HepG2 (cell line): ENCODE measurements at regions not wholly inside any gene's neighbourhood (a gene's known extent, or its start where the extent isn't known, plus 50 kb on each side); places are given as distances from the start of the nearest gene placed in this dataset.

Experiments used
- ATAC-seq: fragments of 200-7000 bp; cut with Tn5 transposase; 3 replicates; pipeline ENCODE4 v1.9.1; 2020; ENCODE audit warnings: mild to moderate bottlenecking, moderate library complexity
- BruUV-seq: library from RNA; stranded (reverse); fragments of 400-500 nt; replicated peaks from 2 replicates; lab custom pipeline; 2021; lab: Mats Ljungman, UMichigan
- CTCF ChIA-PET: fragments of 300-600 bp; formaldehyde crosslinking; extraction: SDS; loops from one replicate; lab custom pipeline; 2021; ENCODE audit warnings: low total read pairs, inconsistent platforms, low intra/inter-chr PET ratio; lab: Yijun Ruan, JAX
- POLR2A ChIA-PET: fragments of 350-600 bp; sonication (Branson Sonifier 250); formaldehyde crosslinking; loops from one replicate; lab custom pipeline; 2020; ENCODE audit warnings: antibody characterized with exemption, inconsistent platforms; lab: Yijun Ruan, JAX
- DNase-seq: peaks from one replicate; pipeline ENCODE4 v3.0.0-alpha.2; 2015; ENCODE audit warnings: low spot score
- FAIRE-seq: peaks from 3 replicates; lab custom pipeline; 2011; peaks lifted over from hg19 to GRCh38; lab: Jason Lieb, UNC
- H2AFZ ChIP-seq: one replicate; pipeline ENCODE4 v1.6.1; 2011; ENCODE audit warnings: low read length, inconsistent platforms
- H3K27ac ChIP-seq: fragments of 300-600 bp; 3 replicates; pipeline ENCODE4 v1.8.0; 2011; ENCODE audit warnings: mixed run types, mild to moderate bottlenecking, mixed read lengths, low read length, inconsistent platforms; ENCODE audit not compliant: insufficient read depth; ENCODE audit errors: extremely low read length
- H3K27me3 ChIP-seq, 2 experiments: fragments of 200-600 bp in 1 of 2; 2 replicates in 1 of 2; 3 replicates in 1 of 2; pipeline versions ENCODE4 v1.6.0 to v1.8.0; 2011; ENCODE audit warnings: low read length in 2 of 2, mild to moderate bottlenecking in 2 of 2, moderate library complexity in 2 of 2, inconsistent platforms in 1 of 2; ENCODE audit not compliant: insufficient read depth in 2 of 2, control insufficient read depth in 1 of 2
- H3K36me3 ChIP-seq, 2 experiments: fragments of 200-600 bp in 1 of 2; replicated peaks in 1 of 2; 2 replicates in 1 of 2; 3 replicates in 1 of 2; pipeline versions ENCODE4 v1.5.1 to v1.8.0; 2011; ENCODE audit warnings: low read length in 2 of 2, inconsistent platforms in 1 of 2; ENCODE audit not compliant: insufficient read depth in 2 of 2, control insufficient read depth in 1 of 2
- H3K4me1 ChIP-seq: 2 replicates; pipeline ENCODE4 v1.5.1; 2012; ENCODE audit warnings: low read length, inconsistent platforms; ENCODE audit not compliant: insufficient read depth
- H3K4me2 ChIP-seq: 2 replicates; pipeline ENCODE4 v1.6.0; 2011; ENCODE audit warnings: low read depth, low read length, inconsistent platforms
- H3K4me3 ChIP-seq, 3 experiments: fragments of 200-600 bp in 1 of 3; sonication (generic), shearing (Covaris generic) in 1 of 3; replicated peaks in 1 of 3; 2 replicates each; pipeline ENCODE4 v1.5.1; 2011 to 2016; ENCODE audit warnings: low read length in 3 of 3, inconsistent platforms in 2 of 3, low read depth in 2 of 3, mild to moderate bottlenecking in 2 of 3, control low read depth in 1 of 3, mixed read lengths in 1 of 3; ENCODE audit not compliant: insufficient read depth in 1 of 3
- H3K79me2 ChIP-seq: one replicate; pipeline ENCODE4 v1.6.1; 2011; ENCODE audit warnings: low read length, inconsistent platforms; ENCODE audit not compliant: insufficient read depth
- H3K9ac ChIP-seq: 2 replicates; pipeline ENCODE4 v1.6.0; 2011; ENCODE audit warnings: mild to moderate bottlenecking, low read depth, low read length, inconsistent platforms; ENCODE audit not compliant: insufficient read depth
- H3K9me3 ChIP-seq: 2 replicates; pipeline ENCODE4 v1.5.1; 2012; ENCODE audit warnings: mild to moderate bottlenecking, low read length
- H4K20me1 ChIP-seq: 2 replicates; pipeline ENCODE4 v1.6.0; 2011; ENCODE audit warnings: inconsistent platforms, mild to moderate bottlenecking, low read length, moderate library complexity; ENCODE audit not compliant: insufficient read depth
- ATF5 ChIP-seq: sonication (generic); formaldehyde crosslinking; IDR thresholded peaks from 2 replicates; pipeline ENCODE4 v1.4.0; 2020; ENCODE audit warnings: mild to moderate bottlenecking, low read depth, missing genetic modification reagents
- GPN1 ChIP-seq: sonication (generic); formaldehyde crosslinking; IDR thresholded peaks from 2 replicates; pipeline ENCODE4 v1.5.1; 2020; ENCODE audit warnings: missing genetic modification reagents, borderline replicate concordance
- HOXA7 ChIP-seq: sonication (generic); formaldehyde crosslinking; IDR thresholded peaks from 2 replicates; pipeline ENCODE4 v1.8.1; 2022; ENCODE audit warnings: mild to moderate bottlenecking, missing genetic modification reagents, moderate library complexity
- MZF1 ChIP-seq: sonication (generic); formaldehyde crosslinking; IDR thresholded peaks from 2 replicates; pipeline ENCODE4 v1.8.1; 2023; ENCODE audit warnings: mild to moderate bottlenecking, missing genetic modification reagents, borderline replicate concordance
- NFATC3 ChIP-seq: sonication (generic); formaldehyde crosslinking; IDR thresholded peaks from 2 replicates; pipeline ENCODE4 v1.5.1; 2020; ENCODE audit warnings: mild to moderate bottlenecking, missing genetic modification reagents
- NFE2 ChIP-seq: sonication (generic); formaldehyde crosslinking; IDR thresholded peaks from 2 replicates; pipeline ENCODE4 v1.4.0; 2020; ENCODE audit warnings: missing genetic modification reagents
- RXRA ChIP-seq: sonication (generic); formaldehyde crosslinking; IDR thresholded peaks from 2 replicates; pipeline ENCODE4 v1.5.1; 2020; ENCODE audit warnings: missing genetic modification reagents
- SOX6 ChIP-seq, 2 experiments: fragments of 450-650 bp in 1 of 2; sonication (generic) in 1 of 2; formaldehyde crosslinking in 1 of 2; IDR thresholded peaks; 2 replicates each; pipeline versions ENCODE4 v1.4.0 to v1.6.1; 2017 to 2020; ENCODE audit warnings: antibody characterized with exemption in 1 of 2, mild to moderate bottlenecking in 1 of 2, missing genetic modification reagents in 1 of 2
- SYNCRIP ChIP-seq: fragments of 200-400 bp; formaldehyde crosslinking; IDR thresholded peaks from 2 replicates; pipeline ENCODE4 v1.6.1; 2018; ENCODE audit warnings: mild to moderate bottlenecking, low read depth, low read length; ENCODE audit not compliant: insufficient read depth
- TBX3 ChIP-seq: fragments of 450-650 bp; IDR thresholded peaks from 2 replicates; pipeline ENCODE4 v1.6.1; 2017; ENCODE audit warnings: antibody characterized with exemption, mild to moderate bottlenecking, inconsistent platforms, borderline replicate concordance
- U2AF2 ChIP-seq: fragments of 200-400 bp; formaldehyde crosslinking; IDR thresholded peaks from 2 replicates; pipeline ENCODE4 v1.6.1; 2017; ENCODE audit warnings: low read depth, mild to moderate bottlenecking, low read length
- XRCC5 ChIP-seq: fragments of 200-400 bp; formaldehyde crosslinking; optimal IDR thresholded peaks from 2 replicates; pipeline ENCODE3; 2017; ENCODE audit warnings: mild to moderate bottlenecking, low read length
- ZNF101 ChIP-seq: sonication (generic); formaldehyde crosslinking; IDR thresholded peaks from 2 replicates; pipeline ENCODE4 v1.4.0; 2020; ENCODE audit warnings: mild to moderate bottlenecking, low read depth, missing genetic modification reagents, borderline replicate concordance
- ZNF3 ChIP-seq: IDR thresholded peaks from 2 replicates; pipeline ENCODE4 v1.7.0; 2017; ENCODE audit warnings: inconsistent platforms
- ZNF329 ChIP-seq: sonication (generic); formaldehyde crosslinking; IDR thresholded peaks from 2 replicates; pipeline ENCODE4 v1.9.0; 2021; ENCODE audit warnings: low read depth, mild to moderate bottlenecking, missing genetic modification reagents
- ZNF343 ChIP-seq: sonication (generic); formaldehyde crosslinking; IDR thresholded peaks from 2 replicates; pipeline ENCODE4 v1.4.0; 2020; ENCODE audit warnings: mild to moderate bottlenecking, missing genetic modification reagents
- ZNF432 ChIP-seq: sonication (generic); formaldehyde crosslinking; IDR thresholded peaks from 2 replicates; pipeline ENCODE4 v1.5.0; 2020; ENCODE audit warnings: missing genetic modification reagents, mild to moderate bottlenecking, borderline replicate concordance
- ZNF558 ChIP-seq: sonication (generic); formaldehyde crosslinking; IDR thresholded peaks from 2 replicates; pipeline ENCODE4 v1.9.0; 2022; ENCODE audit warnings: mild to moderate bottlenecking, missing genetic modification reagents, borderline replicate concordance
- ZNF616 ChIP-seq: sonication (generic); formaldehyde crosslinking; IDR thresholded peaks from 2 replicates; pipeline ENCODE4 v1.5.0; 2020; ENCODE audit warnings: low read depth, mild to moderate bottlenecking, missing genetic modification reagents
- ZNF800 ChIP-seq: sonication (generic); formaldehyde crosslinking; IDR thresholded peaks from 2 replicates; pipeline ENCODE4 v1.4.0; 2020; ENCODE audit warnings: missing genetic modification reagents
- WGBS: methylation state at CpG from one replicate; pipeline ENCODE4 v1.1.6; 2017; ENCODE audit warnings: low lambda C conversion rate; 5-methylcytosine and 5-hydroxymethylcytosine counted together
- in situ Hi-C: cut with HindIII; loops from 2 replicates; pipeline ENCODE4 v1.10.0; 2017; ENCODE audit warnings: low pct_unique_long_range_greater_than_20kb; ENCODE audit not compliant: extremely low pct_ligation_motif_present
- intact Hi-C: fragments of 100-400 bp; cut with micrococcal nuclease; formaldehyde crosslinking; loops from one replicate; pipeline ENCODE4 v1.10.0; 2022; ENCODE audit not compliant: unreplicated experiment
- TF ChIP-seq, protein P1 (sequence below): sonication (generic); formaldehyde crosslinking; IDR thresholded peaks from 2 replicates; pipeline ENCODE4 v1.5.0; 2020; ENCODE audit warnings: missing genetic modification reagents

- TF ChIP-seq, protein P1, sequence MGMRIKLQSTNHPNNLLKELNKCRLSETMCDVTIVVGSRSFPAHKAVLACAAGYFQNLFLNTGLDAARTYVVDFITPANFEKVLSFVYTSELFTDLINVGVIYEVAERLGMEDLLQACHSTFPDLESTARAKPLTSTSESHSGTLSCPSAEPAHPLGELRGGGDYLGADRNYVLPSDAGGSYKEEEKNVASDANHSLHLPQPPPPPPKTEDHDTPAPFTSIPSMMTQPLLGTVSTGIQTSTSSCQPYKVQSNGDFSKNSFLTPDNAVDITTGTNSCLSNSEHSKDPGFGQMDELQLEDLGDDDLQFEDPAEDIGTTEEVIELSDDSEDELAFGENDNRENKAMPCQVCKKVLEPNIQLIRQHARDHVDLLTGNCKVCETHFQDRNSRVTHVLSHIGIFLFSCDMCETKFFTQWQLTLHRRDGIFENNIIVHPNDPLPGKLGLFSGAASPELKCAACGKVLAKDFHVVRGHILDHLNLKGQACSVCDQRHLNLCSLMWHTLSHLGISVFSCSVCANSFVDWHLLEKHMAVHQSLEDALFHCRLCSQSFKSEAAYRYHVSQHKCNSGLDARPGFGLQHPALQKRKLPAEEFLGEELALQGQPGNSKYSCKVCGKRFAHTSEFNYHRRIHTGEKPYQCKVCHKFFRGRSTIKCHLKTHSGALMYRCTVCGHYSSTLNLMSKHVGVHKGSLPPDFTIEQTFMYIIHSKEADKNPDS, result no peak
- TF ChIP-seq ZNF329 (CRISPR knock-in tag) (no peak), ZNF3 (CRISPR knock-in tag) (no peak), SOX6 (IDR thresholded peaks at IDR 0.05) (no peak), SOX6 (CRISPR knock-in tag; IDR thresholded peaks at IDR 0.05) (no peak), NFE2 (CRISPR knock-in tag) (no peak), ZNF101 (no peak), RXRA (no peak), ATF5 (CRISPR knock-in tag) (no peak)
Measured at GRCh38 chr3:30073622-30074021, 532.8 kb upstream of the TGFBR2 start (continued).

- no peak overlapping the region for H3K9ac ChIP-seq
- BruUV-seq, result no TSS peak
- ChIA-PET CTCF (no interaction called here), POLR2A (no interaction called here)
- DNase-seq (no peak), ATAC-seq (no peak), FAIRE-seq (no peak)
- H3K4me1 ChIP-seq, result peaks cover 3% of the 10 kb centered on the region; the same call in 1 of the 2 replicates
- H2AFZ ChIP-seq, result no peak overlapping the region
- no peak overlapping the region for H3K4me3 ChIP-seq
- TF ChIP-seq ZNF800 (CRISPR knock-in tag) (no peak), SYNCRIP (no peak), ZNF616 (no peak), ZNF432 (CRISPR knock-in tag) (no peak), U2AF2 (no peak), ZNF343 (CRISPR knock-in tag) (no peak), XRCC5 (no peak), TBX3 (no peak), ZNF558 (CRISPR knock-in tag) (no peak), MZF1 (no peak), NFATC3 (no peak), GPN1 (no peak), HOXA7 (no peak)
- 48% methylated on average over 2 of the region's 2 CpGs for WGBS
- intact Hi-C loops (no loop called here), in situ Hi-C loops (no loop called here)
- H3K79me2 ChIP-seq, result no peaks in the 10 kb centered on the region
- no peaks in the 10 kb centered on the region for H3K9me3 ChIP-seq
- no peak overlapping the region for H3K4me2 ChIP-seq
- no peaks in the 10 kb centered on the region for H3K27me3 ChIP-seq
- no peaks in the 10 kb centered on the region for H3K36me3 ChIP-seq
- no peaks in the 10 kb centered on the region for H4K20me1 ChIP-seq
- H3K27ac ChIP-seq, result no peak overlapping the region
Measured at GRCh38 chr3:30075514-30075913, 530.9 kb upstream of the TGFBR2 start.
